KMS-11 (cell line): ENCODE measurements at regions not wholly inside any gene's neighbourhood (a gene's known extent, or its start where the extent isn't known, plus 50 kb on each side); places are given as distances from the start of the nearest gene placed in this dataset.

Experiments used
- H2AFZ ChIP-seq: fragments of 200-600 bp; sonication (generic); 2 replicates; pipeline ENCODE4 v1.6.1; 2016; ENCODE audit warnings: antibody characterized with exemption, mixed run types, low read depth
- H3K27ac ChIP-seq: fragments of 200-600 bp; sonication (generic); 2 replicates; pipeline ENCODE4 v1.6.1; 2016; ENCODE audit warnings: mild to moderate bottlenecking, mixed run types
- H3K27me3 ChIP-seq: fragments of 200-600 bp; sonication (generic); 2 replicates; pipeline ENCODE4 v1.6.1; 2017; ENCODE audit warnings: mild to moderate bottlenecking, low read depth, mixed run types, moderate library complexity; ENCODE audit not compliant: insufficient read depth
- H3K36me3 ChIP-seq: fragments of 200-600 bp; sonication (generic); 2 replicates; pipeline ENCODE4 v1.6.1; 2017; ENCODE audit warnings: mild to moderate bottlenecking, mixed run types; ENCODE audit not compliant: insufficient read depth
- H3K4me1 ChIP-seq: fragments of 200-600 bp; sonication (generic); 2 replicates; pipeline ENCODE4 v1.6.1; 2016; ENCODE audit warnings: mild to moderate bottlenecking, low read depth, mixed run types; ENCODE audit not compliant: poor library complexity, severe bottlenecking
- H3K4me2 ChIP-seq: fragments of 200-600 bp; sonication (generic); 2 replicates; pipeline ENCODE4 v1.7.0; 2016; ENCODE audit warnings: mild to moderate bottlenecking, mixed run types
- H3K4me3 ChIP-seq: fragments of 200-600 bp; sonication (generic); IDR thresholded peaks from 2 replicates; pipeline ENCODE4 v1.6.1; 2017; ENCODE audit warnings: low read depth, low read length, mixed read lengths; ENCODE audit not compliant: insufficient read depth
- H3K79me2 ChIP-seq: fragments of 200-600 bp; sonication (generic); 2 replicates; pipeline ENCODE4 v1.6.1; 2016; ENCODE audit warnings: low read depth, mixed run types; ENCODE audit not compliant: insufficient read depth
- H3K9ac ChIP-seq: fragments of 200-600 bp; sonication (generic); 2 replicates; pipeline ENCODE4 v1.6.1; 2016; ENCODE audit warnings: mild to moderate bottlenecking, mixed run types
- H4K20me1 ChIP-seq: fragments of 200-600 bp; sonication (generic); 2 replicates; pipeline ENCODE4 v1.6.1; 2016; ENCODE audit warnings: mild to moderate bottlenecking, mixed run types; ENCODE audit not compliant: insufficient read depth
- CTCF ChIP-seq: fragments of 200-600 bp; sonication (generic); conservative IDR thresholded peaks from 2 replicates; pipeline ENCODE4 v1.6.1; 2017; ENCODE audit warnings: low read depth, mild to moderate bottlenecking, antibody characterized with exemption, low read length, moderate library complexity, mixed read lengths

DNA sequence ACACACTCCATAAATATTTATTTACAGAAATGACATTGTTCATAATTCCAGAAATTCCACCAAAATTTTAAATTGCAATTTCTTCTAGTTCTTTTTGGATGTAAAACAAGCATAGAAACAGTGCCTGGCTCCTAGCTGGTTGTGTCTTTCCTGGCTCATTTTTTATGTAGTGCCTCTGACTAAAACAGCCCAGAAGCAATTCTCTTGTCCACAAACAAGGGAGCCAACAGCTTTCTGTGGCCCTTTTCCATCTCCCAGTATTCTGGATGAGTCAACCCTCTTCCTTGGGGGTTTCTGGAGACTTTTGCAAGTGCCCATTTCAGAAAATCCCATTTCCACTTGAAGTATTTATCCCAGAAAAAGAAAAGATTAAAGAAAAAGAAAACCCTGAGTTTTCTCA is 141.4 kb downstream of the PHLDA1 start:
- H3K36me3 ChIP-seq: no peaks in the 10 kb centered on the region

GRCh38 chr12:75888874-75889613 is 142.5 kb downstream of the PHLDA1 start:
- no peak for TF ChIP-seq CTCF
- no peaks in the 10 kb centered on the region for H3K27me3 ChIP-seq
- H3K36me3 ChIP-seq: no peaks in the 10 kb centered on the region
- no peak overlapping the region for H3K27ac ChIP-seq
- H3K9ac ChIP-seq: no peak overlapping the region
- H3K79me2 ChIP-seq: no peaks in the 10 kb centered on the region
- no peaks in the 10 kb centered on the region for H4K20me1 ChIP-seq
- H3K4me3 ChIP-seq: no peak overlapping the region
- H3K4me2 ChIP-seq: no peak overlapping the region
- no peak overlapping the region for H2AFZ ChIP-seq
- H3K4me1 ChIP-seq: no peaks in the 10 kb centered on the region

More for the DNA sequence above, 141.4 kb downstream of the PHLDA1 start:
- no peaks in the 10 kb centered on the region for H3K27me3 ChIP-seq
- H2AFZ ChIP-seq: no peak overlapping the region
- no peaks in the 10 kb centered on the region for H3K4me1 ChIP-seq
- H3K9ac ChIP-seq: no peak overlapping the region
- TF ChIP-seq CTCF: no peak
- H3K4me2 ChIP-seq: no peak overlapping the region
- H3K4me3 ChIP-seq: no peak overlapping the region
- no peaks in the 10 kb centered on the region for H3K79me2 ChIP-seq
- H3K27ac ChIP-seq: no peak overlapping the region
- H4K20me1 ChIP-seq: no peaks in the 10 kb centered on the region

DNA sequence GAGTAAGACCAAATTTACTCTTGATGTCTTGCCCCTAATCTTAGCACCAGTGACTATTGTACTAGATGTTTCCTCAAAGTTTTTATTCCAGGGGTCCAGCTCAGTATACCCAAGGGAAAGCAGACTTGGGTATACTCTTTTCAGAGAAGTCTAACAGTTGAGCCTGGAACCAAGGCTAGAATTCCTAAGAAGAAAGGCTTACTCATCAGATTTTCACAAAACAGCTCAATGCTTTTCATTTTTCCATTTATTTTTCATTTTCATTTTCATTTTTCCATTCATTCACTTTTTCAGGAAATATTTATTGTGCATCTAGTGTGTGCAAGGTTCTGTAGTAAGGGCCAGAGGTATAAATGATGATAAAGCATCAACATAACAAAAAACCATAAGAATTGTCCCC is 143.2 kb downstream of the PHLDA1 start:
- no peak overlapping the region for H3K27ac ChIP-seq
- no peaks in the 10 kb centered on the region for H3K79me2 ChIP-seq
- no peak overlapping the region for H3K4me3 ChIP-seq
- no peak overlapping the region for H3K4me2 ChIP-seq
- TF ChIP-seq CTCF: no peak
- no peak overlapping the region for H2AFZ ChIP-seq
- H3K9ac ChIP-seq: no peak overlapping the region
- H3K27me3 ChIP-seq: no peaks in the 10 kb centered on the region
- H4K20me1 ChIP-seq: no peaks in the 10 kb centered on the region
- no peaks in the 10 kb centered on the region for H3K36me3 ChIP-seq
- H3K4me1 ChIP-seq: no peaks in the 10 kb centered on the region

- no peak overlapping the region for H3K9ac ChIP-seq
- no peak overlapping the region for H3K4me2 ChIP-seq
- H2AFZ ChIP-seq: no peak overlapping the region
- H3K4me1 ChIP-seq: no peaks in the 10 kb centered on the region
- no peaks in the 10 kb centered on the region for H3K79me2 ChIP-seq
- no peaks in the 10 kb centered on the region for H3K36me3 ChIP-seq
- TF ChIP-seq CTCF: no peak
- no peak overlapping the region for H3K27ac ChIP-seq
- H3K4me3 ChIP-seq: no peak overlapping the region
- no peaks in the 10 kb centered on the region for H4K20me1 ChIP-seq
- H3K27me3 ChIP-seq: no peaks in the 10 kb centered on the region
Measured at GRCh38 chr12:75887979-75888378, 143.6 kb downstream of the PHLDA1 start.
